SK-N-SH (cell line): ENCODE measurements at regions not wholly inside any gene's neighbourhood (a gene's known extent, or its start where the extent isn't known, plus 50 kb on each side); places are given as distances from the start of the nearest gene placed in this dataset.

ENCODE experiments used
- CTCF ChIA-PET: fragments of 300-600, 350-600 bp; formaldehyde crosslinking; extraction: SDS; loops from one replicate; lab custom pipeline; 2021; lab: Yijun Ruan, JAX
- POLR2A ChIA-PET: fragments of 350-600 bp; sonication (Branson Sonifier 250); formaldehyde crosslinking; extraction: SDS; loops from one replicate; lab custom pipeline; 2020; ENCODE audit warnings: antibody characterized with exemption, inconsistent platforms; lab: Yijun Ruan, JAX
- DNase-seq: peaks from one replicate; pipeline ENCODE4 v3.0.0; 2012
- H2AFZ ChIP-seq: fragments of 200-600 bp; sonication (generic); 2 replicates; pipeline ENCODE4 v1.8.1; 2016; ENCODE audit warnings: antibody characterized with exemption, mild to moderate bottlenecking, low read depth
- H3F3A ChIP-seq: fragments of 200-600 bp; sonication (generic); replicated peaks from 2 replicates; pipeline ENCODE3; 2016; ENCODE audit warnings: antibody characterized with exemption, mild to moderate bottlenecking; ENCODE audit not compliant: insufficient read depth
- H3K27ac ChIP-seq, 2 experiments: fragments of 200-500 bp in 1 of 2; fragments of 200-600 bp in 1 of 2; sonication (Bioruptor generic) in 1 of 2; sonication (generic), shearing (Covaris generic) in 1 of 2; 2 replicates each; pipeline versions ENCODE4 v1.5.1 to v1.6.1; 2014 to 2016; ENCODE audit warnings: low read depth in 2 of 2, inconsistent platforms in 1 of 2, low read length in 1 of 2, mild to moderate bottlenecking in 1 of 2, mixed read lengths in 1 of 2
- H3K27me3 ChIP-seq: fragments of 200-600 bp; sonication (generic), shearing (Covaris generic); 2 replicates; pipeline ENCODE4 v1.6.1; 2016; ENCODE audit warnings: mixed run types; ENCODE audit not compliant: insufficient read depth
- H3K36me3 ChIP-seq, 2 experiments: fragments of 200-500 bp in 1 of 2; fragments of 200-600 bp in 1 of 2; sonication (Bioruptor generic) in 1 of 2; sonication (generic) in 1 of 2; replicated peaks in 1 of 2; 2 replicates each; pipeline versions ENCODE3 to v1.5.1; 2014 to 2016; ENCODE audit warnings: low read length in 1 of 2, mild to moderate bottlenecking in 1 of 2; ENCODE audit not compliant: insufficient read depth in 2 of 2, control insufficient read depth in 1 of 2
- H3K4me1 ChIP-seq, 2 experiments: fragments of 200-500 bp in 1 of 2; fragments of 200-600 bp in 1 of 2; sonication (Bioruptor generic) in 1 of 2; sonication (generic), shearing (Covaris generic) in 1 of 2; 2 replicates each; pipeline versions ENCODE4 v1.5.1 to v1.6.1; 2014 to 2016; ENCODE audit warnings: low read depth in 1 of 2, low read length in 1 of 2, mixed run types in 1 of 2; ENCODE audit not compliant: insufficient read depth in 2 of 2, control insufficient read depth in 1 of 2
- H3K4me2 ChIP-seq: fragments of 200-600 bp; sonication (generic), shearing (Covaris generic); 2 replicates; pipeline ENCODE4 v1.6.1; 2017; ENCODE audit warnings: mixed run types
- H3K4me3 ChIP-seq, 2 experiments: fragments of 200-500 bp in 1 of 2; fragments of 200-600 bp in 1 of 2; sonication (Bioruptor generic) in 1 of 2; sonication (generic), shearing (Covaris generic) in 1 of 2; 2 replicates each; pipeline versions ENCODE4 v1.5.1 to v1.8.1; 2014 to 2016; ENCODE audit warnings: low read depth in 2 of 2, inconsistent platforms in 1 of 2, low read length in 1 of 2, mild to moderate bottlenecking in 1 of 2, mixed read lengths in 1 of 2, moderate library complexity in 1 of 2
- H3K79me2 ChIP-seq: fragments of 200-600 bp; sonication (generic); 2 replicates; pipeline ENCODE4 v1.8.1; 2017; ENCODE audit warnings: mild to moderate bottlenecking; ENCODE audit not compliant: insufficient read depth
- H3K9ac ChIP-seq: fragments of 200-600 bp; sonication (generic); 2 replicates; pipeline ENCODE4 v1.6.1; 2017; ENCODE audit warnings: mixed run types
- H3K9me2 ChIP-seq: fragments of 200-600 bp; sonication (generic); 2 replicates; pipeline ENCODE4 v1.6.1; 2017; ENCODE audit warnings: mixed run types
- H3K9me3 ChIP-seq: fragments of 200-600 bp; sonication (generic); 2 replicates; pipeline ENCODE4 v1.6.1; 2017; ENCODE audit warnings: mixed run types, mild to moderate bottlenecking, moderate library complexity
- H4K20me1 ChIP-seq: fragments of 200-600 bp; sonication (generic); 2 replicates; pipeline ENCODE4 v1.6.1; 2017; ENCODE audit warnings: mild to moderate bottlenecking, mixed run types; ENCODE audit not compliant: insufficient read depth
- CHD2 ChIP-seq: fragments of 150-350 bp; IDR thresholded peaks from 2 replicates; pipeline ENCODE4 v1.6.1; 2018; ENCODE audit warnings: low read length; ENCODE audit not compliant: partially characterized antibody
- ELF1 ChIP-seq: IDR thresholded peaks from 2 replicates; pipeline ENCODE4 v1.4.0; 2012
- EP300 ChIP-seq, 2 experiments: IDR thresholded peaks; 2 replicates each; pipeline versions ENCODE4 v1.4.0 to v1.6.1; 2012; ENCODE audit warnings: borderline replicate concordance in 1 of 2, low read depth in 1 of 2, low read length in 1 of 2
- FOXJ3 ChIP-seq: sonication (generic); formaldehyde crosslinking; IDR thresholded peaks from 2 replicates; pipeline ENCODE4 v1.5.1; 2020; ENCODE audit warnings: mild to moderate bottlenecking, missing genetic modification reagents
- MAX ChIP-seq: IDR thresholded peaks from 2 replicates; pipeline ENCODE4 v1.4.0; 2012; ENCODE audit warnings: low read depth
- MEF2A ChIP-seq: IDR thresholded peaks from 2 replicates; pipeline ENCODE4 v1.4.0; 2012; ENCODE audit warnings: low read depth, borderline replicate concordance
- PBX3 ChIP-seq: IDR thresholded peaks from 2 replicates; pipeline ENCODE4; 2012
- POLR2AphosphoS5 ChIP-seq: IDR thresholded peaks from 2 replicates; pipeline ENCODE4 v1.6.1; 2012; ENCODE audit warnings: low read depth, low read length
- REST ChIP-seq: IDR thresholded peaks from 2 replicates; pipeline ENCODE4 v1.6.1; 2012; ENCODE audit warnings: mild to moderate bottlenecking, low read depth, low read length, moderate library complexity
- RXRA ChIP-seq: IDR thresholded peaks from 2 replicates; pipeline ENCODE4 v1.4.0; 2012; ENCODE audit warnings: low read depth, mild to moderate bottlenecking, borderline replicate concordance
- SIN3A ChIP-seq: IDR thresholded peaks from 2 replicates; pipeline ENCODE4 v1.6.1; 2012; ENCODE audit warnings: low read depth, mild to moderate bottlenecking, low read length, moderate library complexity, borderline replicate concordance
- SMC3 ChIP-seq: IDR thresholded peaks from 2 replicates; pipeline ENCODE4 v1.6.1; 2012; ENCODE audit warnings: low read depth, low read length, improper control_type of control experiment
- TCF12 ChIP-seq: IDR thresholded peaks from 2 replicates; pipeline ENCODE4 v1.4.0; 2012
- ZBTB33 ChIP-seq: IDR thresholded peaks from 2 replicates; pipeline ENCODE4 v1.4.0; 2012; ENCODE audit warnings: low read depth, borderline replicate concordance
- WGBS: methylation state at CpG from one replicate; pipeline ENCODE4 v1.1.6; 2017; ENCODE audit warnings: low lambda C conversion rate; 5-methylcytosine and 5-hydroxymethylcytosine counted together

- Histone ChIP-seq H3K79me2 (no peaks in the 10 kb centered on the region), H3K4me1 (no peaks in the 10 kb centered on the region), H3K9ac (no peak overlapping the region), H3F3A (no peaks in the 10 kb centered on the region), H3K9me3 (no peaks in the 10 kb centered on the region), H3K9me2 (no peaks in the 10 kb centered on the region), H3K36me3 (no peaks in the 10 kb centered on the region), H3K4me3 (no peak overlapping the region), H3K27ac (no peak overlapping the region), H3K27me3 (no peaks in the 10 kb centered on the region), H3K4me2 (no peak overlapping the region), H4K20me1 (no peaks in the 10 kb centered on the region), H2AFZ (no peak overlapping the region)
- no peak for DNase-seq
- ChIA-PET POLR2A (no interaction called here), CTCF (no interaction called here)
- TF ChIP-seq CHD2: no peak
- no peak for TF ChIP-seq ELF1
- no peak for TF ChIP-seq MEF2A
- TF ChIP-seq PBX3: no peak
- TF ChIP-seq MAX: no peak
- TF ChIP-seq SMC3: no peak
- no peak for TF ChIP-seq RXRA
- TF ChIP-seq REST: no peak
- TF ChIP-seq SIN3A: no peak
- TF ChIP-seq FOXJ3: no peak
- TF ChIP-seq POLR2AphosphoS5: no peak
- no peak for TF ChIP-seq EP300 (IDR thresholded peaks at IDR 0.05; ENCODE audit: borderline replicate concordance in 1 of 2, low read depth in 1 of 2, low read length in 1 of 2)
- no peak for TF ChIP-seq ZBTB33
- no peak for TF ChIP-seq TCF12
- 0% methylated on average over 2 of the region's 2 CpGs for WGBS
These were observed 1145.7 kb downstream of the EPHA3 start for GRCh38 chr3:90253131-90253530.
